ENCODE measurements at regions not wholly inside any gene's neighbourhood (a gene's known extent, or its start where the extent isn't known, plus 50 kb on each side); places are given as distances from the start of the nearest gene placed in this dataset.
A peak's percentile ranks its signal among the peaks of the same experiment; 100 is the strongest.

- no peaks in the 10 kb centered on the region for H3K9me3 ChIP-seq (ENCODE audit: control insufficient read depth, insufficient read depth, low read depth, low read length)
- H3K36me3 ChIP-seq (ENCODE audit: control insufficient read depth, insufficient read depth, low read length), result no peaks in the 10 kb centered on the region
- H3K9ac ChIP-seq (ENCODE audit: low read length), result no peak overlapping the region
- no peak overlapping the region for H3K4me3 ChIP-seq (ENCODE audit: low read depth, low read length)
- H3K27ac ChIP-seq (ENCODE audit: low read depth, low read length), result no peak overlapping the region
- H3K4me1 ChIP-seq (ENCODE audit: control insufficient read depth, insufficient read depth, low read length), result peaks cover 39% of the 10 kb centered on the region
- no peaks in the 10 kb centered on the region for H3K27me3 ChIP-seq (ENCODE audit: control insufficient read depth, insufficient read depth, low read length)
Measured at GRCh38 chr17:65457635-65458257, 103.7 kb downstream of the AXIN2 start.

GRCh38 chr17:65457183-65457582 lies 104.3 kb downstream of the AXIN2 start:
- H3K9me3 ChIP-seq (ENCODE audit: control insufficient read depth, insufficient read depth, low read depth, low read length), result peaks cover 2% of the 10 kb centered on the region; the same call in 1 of the 2 replicates
- no peak overlapping the region for H3K9ac ChIP-seq (ENCODE audit: low read length)
- peaks cover 39% of the 10 kb centered on the region for H3K4me1 ChIP-seq (ENCODE audit: control insufficient read depth, insufficient read depth, low read length)
- H3K4me3 ChIP-seq (ENCODE audit: low read depth, low read length), result no peak overlapping the region
- no peaks in the 10 kb centered on the region for H3K27me3 ChIP-seq (ENCODE audit: control insufficient read depth, insufficient read depth, low read length)
- no peak overlapping the region for H3K27ac ChIP-seq (ENCODE audit: low read depth, low read length)
- H3K36me3 ChIP-seq (ENCODE audit: control insufficient read depth, insufficient read depth, low read length), result no peaks in the 10 kb centered on the region

- no peak overlapping the region for H3K27ac ChIP-seq (ENCODE audit: low read depth, low read length)
- H3K4me3 ChIP-seq (ENCODE audit: low read depth, low read length), result no peak overlapping the region
- no peak overlapping the region for H3K9ac ChIP-seq (ENCODE audit: low read length)
- H3K36me3 ChIP-seq (ENCODE audit: control insufficient read depth, insufficient read depth, low read length), result no peaks in the 10 kb centered on the region
- H3K4me1 ChIP-seq (ENCODE audit: control insufficient read depth, insufficient read depth, low read length), result peaks cover 39% of the 10 kb centered on the region
- H3K27me3 ChIP-seq (ENCODE audit: control insufficient read depth, insufficient read depth, low read length), result no peaks in the 10 kb centered on the region
- peaks cover 8% of the 10 kb centered on the region; the same call in 1 of the 2 replicates for H3K9me3 ChIP-seq (ENCODE audit: control insufficient read depth, insufficient read depth, low read depth, low read length)
Measured at GRCh38 chr17:65456368-65457151, 104.9 kb downstream of the AXIN2 start.

DNA sequence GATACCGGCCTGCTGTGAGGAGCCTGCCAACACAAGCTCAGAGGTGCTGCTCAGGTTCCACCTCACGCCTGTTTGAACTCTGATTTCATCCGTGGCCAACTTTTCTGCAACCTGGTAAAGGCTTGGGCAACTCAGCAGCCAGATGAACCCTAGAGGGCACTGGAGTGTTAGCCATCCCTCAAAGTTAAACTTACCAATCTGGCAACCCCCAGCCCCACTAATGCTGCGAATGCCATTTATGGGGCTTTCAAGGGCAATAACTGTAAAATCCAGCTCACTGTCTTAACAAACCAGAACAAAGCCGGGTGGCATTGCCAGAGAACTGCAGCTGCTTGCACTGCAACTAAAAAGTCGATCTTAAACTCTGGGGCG lies 105.5 kb downstream of the AXIN2 start:
- H3K4me1 ChIP-seq (ENCODE audit: control insufficient read depth, insufficient read depth, low read length), result peaks cover 39% of the 10 kb centered on the region
- H3K27me3 ChIP-seq (ENCODE audit: control insufficient read depth, insufficient read depth, low read length), result no peaks in the 10 kb centered on the region
- H3K9me3 ChIP-seq (ENCODE audit: control insufficient read depth, insufficient read depth, low read depth, low read length), result peaks cover 12% of the 10 kb centered on the region; the same call in 1 of the 2 replicates
- no peak overlapping the region for H3K27ac ChIP-seq (ENCODE audit: low read depth, low read length)
- no peak overlapping the region for H3K4me3 ChIP-seq (ENCODE audit: low read depth, low read length)
- no peaks in the 10 kb centered on the region for H3K36me3 ChIP-seq (ENCODE audit: control insufficient read depth, insufficient read depth, low read length)
- H3K9ac ChIP-seq (ENCODE audit: low read length), result no peak overlapping the region

DNA sequence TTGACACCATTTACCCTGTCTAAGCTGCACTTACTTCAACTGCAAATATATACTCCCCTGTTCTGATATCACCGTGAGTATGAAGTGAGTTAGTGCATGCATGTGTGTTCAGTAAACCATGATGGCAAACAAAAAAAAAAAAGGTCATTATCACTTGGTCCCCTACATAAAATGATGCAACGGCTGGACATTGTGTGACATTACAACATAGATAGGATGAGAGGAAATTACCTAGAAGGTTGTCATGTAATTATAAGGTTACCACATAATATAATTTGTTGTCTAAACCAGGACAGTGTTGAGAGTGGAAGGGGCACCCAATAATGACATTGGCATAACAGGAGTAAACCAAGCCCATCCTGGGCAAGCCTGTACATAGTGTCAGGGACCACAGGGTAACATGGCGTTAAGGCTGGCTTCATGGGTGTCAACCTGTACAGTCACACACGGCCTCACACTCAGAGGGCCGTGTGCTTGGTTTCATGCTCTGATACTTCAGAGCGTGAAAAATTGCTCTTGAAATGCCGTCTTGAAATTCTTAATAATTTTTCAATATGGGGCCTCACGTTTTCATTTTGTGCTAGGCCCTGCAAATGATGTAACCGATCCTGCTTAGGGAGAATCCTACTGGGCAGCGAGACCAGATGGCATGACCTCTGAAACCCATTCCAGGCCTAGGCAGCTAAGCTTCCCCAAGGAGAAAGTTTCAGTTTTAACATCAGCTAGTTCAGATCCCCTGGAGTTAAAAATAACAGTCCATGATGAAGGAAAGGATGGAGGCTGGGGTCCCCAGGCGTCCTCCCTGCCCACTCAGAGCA lies 106.1 kb downstream of the AXIN2 start:
- peaks cover 14% of the 10 kb centered on the region; the same call in 1 of the 2 replicates for H3K9me3 ChIP-seq (ENCODE audit: control insufficient read depth, insufficient read depth, low read depth, low read length)
- no peak overlapping the region for H3K4me3 ChIP-seq (ENCODE audit: low read depth, low read length)
- H3K4me1 ChIP-seq (ENCODE audit: control insufficient read depth, insufficient read depth, low read length), result peaks cover 39% of the 10 kb centered on the region
- H3K27ac ChIP-seq (ENCODE audit: low read depth, low read length), result no peak overlapping the region
- no peak overlapping the region for H3K9ac ChIP-seq (ENCODE audit: low read length)
- no peaks in the 10 kb centered on the region for H3K36me3 ChIP-seq (ENCODE audit: control insufficient read depth, insufficient read depth, low read length)
- H3K27me3 ChIP-seq (ENCODE audit: control insufficient read depth, insufficient read depth, low read length), result no peaks in the 10 kb centered on the region

DNA sequence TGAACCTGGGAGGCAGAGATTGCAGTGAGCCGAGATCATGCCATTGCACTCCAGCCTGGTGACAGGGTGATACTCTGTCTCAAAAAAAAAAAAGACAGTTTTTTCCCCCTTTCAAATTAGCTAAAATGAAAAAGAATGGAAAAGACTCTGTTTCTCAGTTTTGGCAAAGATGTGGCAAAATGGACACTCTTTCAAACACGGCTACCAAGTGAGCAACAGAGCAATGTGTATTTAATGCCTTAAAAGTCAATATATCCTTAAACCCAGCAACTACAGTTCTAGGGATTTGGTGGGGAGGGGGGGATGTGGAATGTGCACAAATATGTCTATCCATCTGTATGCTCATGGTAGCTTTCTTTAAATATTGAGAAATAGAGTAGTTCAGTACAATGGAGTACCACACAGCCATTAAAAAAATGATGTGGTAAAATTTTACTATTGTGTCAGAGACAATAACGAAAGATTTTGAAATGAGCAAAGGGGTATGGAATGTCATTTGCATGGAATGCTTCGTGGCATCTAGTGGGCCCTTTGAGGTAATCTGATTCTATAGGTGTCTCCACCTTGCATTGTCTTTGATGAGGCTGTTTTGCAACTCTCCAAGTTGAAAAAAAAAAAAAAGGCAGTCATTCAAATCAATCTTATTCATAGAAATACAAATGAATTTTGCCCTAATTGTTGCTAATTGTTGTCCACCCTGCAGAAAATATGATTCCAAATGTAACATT lies 108.1 kb downstream of the AXIN2 start:
- no peaks in the 10 kb centered on the region for H3K27me3 ChIP-seq (ENCODE audit: control insufficient read depth, insufficient read depth, low read length)
- H3K9me3 ChIP-seq (ENCODE audit: control insufficient read depth, insufficient read depth, low read depth, low read length), result peaks cover 24% of the 10 kb centered on the region
- peak overlapping the region; percentile 70 for H3K9ac ChIP-seq (ENCODE audit: low read length)
- H3K4me3 ChIP-seq (ENCODE audit: low read depth, low read length), result no peak overlapping the region
- H3K4me1 ChIP-seq (ENCODE audit: control insufficient read depth, insufficient read depth, low read length), result peaks cover 21% of the 10 kb centered on the region
- no peaks in the 10 kb centered on the region for H3K36me3 ChIP-seq (ENCODE audit: control insufficient read depth, insufficient read depth, low read length)
- peak overlapping the region; percentile 87 for H3K27ac ChIP-seq (ENCODE audit: low read depth, low read length)

DNA sequence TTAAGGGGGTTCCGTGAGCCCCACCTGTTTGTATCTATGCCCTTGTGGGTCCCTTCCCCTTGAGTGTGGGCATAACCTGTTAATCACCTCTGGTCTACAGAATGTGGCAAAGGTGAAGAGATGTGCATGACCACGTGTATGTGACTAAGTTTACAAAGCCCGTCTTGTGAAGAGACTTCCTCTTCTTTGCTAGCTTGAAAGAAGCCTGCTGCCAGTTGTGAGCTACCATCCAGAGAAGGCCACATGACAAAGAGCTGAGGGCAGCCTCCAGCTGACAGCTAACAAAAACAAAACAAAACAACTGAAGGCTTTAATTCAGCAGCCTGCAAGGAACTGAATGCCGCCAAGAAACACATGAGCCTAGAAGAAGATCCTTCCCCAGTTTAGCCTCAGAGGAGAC lies 112.0 kb downstream of the AXIN2 start:
- H3K4me1 ChIP-seq (ENCODE audit: control insufficient read depth, insufficient read depth, low read length), result peaks cover 8% of the 10 kb centered on the region
- H3K9me3 ChIP-seq (ENCODE audit: control insufficient read depth, insufficient read depth, low read depth, low read length), result peaks cover 24% of the 10 kb centered on the region
- no peak overlapping the region for H3K4me3 ChIP-seq (ENCODE audit: low read depth, low read length)
- no peaks in the 10 kb centered on the region for H3K36me3 ChIP-seq (ENCODE audit: control insufficient read depth, insufficient read depth, low read length)
- H3K27me3 ChIP-seq (ENCODE audit: control insufficient read depth, insufficient read depth, low read length), result no peaks in the 10 kb centered on the region
- H3K27ac ChIP-seq (ENCODE audit: low read depth, low read length), result no peak overlapping the region
- H3K9ac ChIP-seq (ENCODE audit: low read length), result no peak overlapping the region

- Histone ChIP-seq H3K9me3 (ENCODE audit: control insufficient read depth, insufficient read depth, low read depth, low read length) (peaks cover 24% of the 10 kb centered on the region), H3K4me1 (ENCODE audit: control insufficient read depth, insufficient read depth, low read length) (no peaks in the 10 kb centered on the region; the same call in 1 of the 2 replicates), H3K4me3 (ENCODE audit: low read depth, low read length) (no peak overlapping the region), H3K9ac (ENCODE audit: low read length) (no peak overlapping the region), H3K27me3 (ENCODE audit: control insufficient read depth, insufficient read depth, low read length) (no peaks in the 10 kb centered on the region), H3K27ac (ENCODE audit: low read depth, low read length) (no peak overlapping the region), H3K36me3 (ENCODE audit: control insufficient read depth, insufficient read depth, low read length) (no peaks in the 10 kb centered on the region)
Measured at GRCh38 chr17:65447823-65448222, 113.6 kb downstream of the AXIN2 start.

GRCh38 chr17:65446838-65447526 lies 114.5 kb downstream of the AXIN2 start:
- Histone ChIP-seq H3K36me3 (ENCODE audit: control insufficient read depth, insufficient read depth, low read length) (no peaks in the 10 kb centered on the region), H3K9me3 (ENCODE audit: control insufficient read depth, insufficient read depth, low read depth, low read length) (peaks cover 20% of the 10 kb centered on the region), H3K27me3 (ENCODE audit: control insufficient read depth, insufficient read depth, low read length) (no peaks in the 10 kb centered on the region), H3K27ac (ENCODE audit: low read depth, low read length) (no peak overlapping the region), H3K9ac (ENCODE audit: low read length) (no peak overlapping the region), H3K4me3 (ENCODE audit: low read depth, low read length) (no peak overlapping the region), H3K4me1 (ENCODE audit: control insufficient read depth, insufficient read depth, low read length) (no peaks in the 10 kb centered on the region; the same call in 1 of the 2 replicates)

- H3K36me3 ChIP-seq (ENCODE audit: control insufficient read depth, insufficient read depth, low read length), result no peaks in the 10 kb centered on the region
- H3K9ac ChIP-seq (ENCODE audit: low read length), result no peak overlapping the region
- H3K4me3 ChIP-seq (ENCODE audit: low read depth, low read length), result no peak overlapping the region
- H3K4me1 ChIP-seq (ENCODE audit: control insufficient read depth, insufficient read depth, low read length), result peaks cover 4% of the 10 kb centered on the region; the same call in 1 of the 2 replicates
- peaks cover 12% of the 10 kb centered on the region for H3K9me3 ChIP-seq (ENCODE audit: control insufficient read depth, insufficient read depth, low read depth, low read length)
- H3K27me3 ChIP-seq (ENCODE audit: control insufficient read depth, insufficient read depth, low read length), result no peaks in the 10 kb centered on the region
- no peak overlapping the region for H3K27ac ChIP-seq (ENCODE audit: low read depth, low read length)
Measured at GRCh38 chr17:65446043-65446442, 115.4 kb downstream of the AXIN2 start.
